ENCODE measurements at regions not wholly inside any gene's neighbourhood (a gene's known extent, or its start where the extent isn't known, plus 50 kb on each side); places are given as distances from the start of the nearest gene placed in this dataset.
"Not testable (repeated sequence)": the region's sequence is repeated elsewhere in the genome, so short reads cannot be mapped to it uniquely, and the experiment has no call there.

DNA sequence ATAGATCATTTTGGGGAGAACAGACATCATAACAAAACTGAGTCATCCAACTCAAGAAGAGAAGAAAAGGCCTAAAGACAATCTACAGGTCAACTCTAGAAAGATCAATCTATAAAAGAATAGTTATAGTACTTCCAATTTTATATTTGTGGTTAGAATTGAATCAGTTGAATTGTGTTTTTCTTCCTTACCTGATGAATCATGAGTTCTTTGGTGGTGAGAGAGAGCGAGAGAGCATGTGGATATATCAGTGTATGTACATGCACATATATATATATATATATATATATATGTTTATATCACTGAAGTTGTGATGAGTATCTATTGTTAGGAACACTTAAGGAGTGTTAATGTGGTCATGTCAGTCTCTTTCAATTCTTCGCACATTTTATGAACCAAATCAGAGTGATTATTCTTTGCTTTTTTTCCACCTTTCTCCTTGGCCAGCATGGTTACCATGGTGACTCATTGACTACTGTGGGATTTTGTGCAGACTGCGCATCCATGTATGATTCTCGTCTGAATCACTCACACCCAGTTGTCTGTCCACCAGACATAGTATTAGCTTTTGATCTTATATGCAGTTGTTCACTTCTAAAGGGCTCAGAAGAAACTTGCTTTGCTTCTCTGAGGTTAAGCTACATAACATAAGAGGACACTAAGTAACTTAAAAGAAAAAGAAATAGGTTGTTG, 90.4 kb upstream of the RAB40AL start:
- DNase-seq (ENCODE audit: low spot score in 2 of 2) = no peak
- TF ChIP-seq, protein P1, sequence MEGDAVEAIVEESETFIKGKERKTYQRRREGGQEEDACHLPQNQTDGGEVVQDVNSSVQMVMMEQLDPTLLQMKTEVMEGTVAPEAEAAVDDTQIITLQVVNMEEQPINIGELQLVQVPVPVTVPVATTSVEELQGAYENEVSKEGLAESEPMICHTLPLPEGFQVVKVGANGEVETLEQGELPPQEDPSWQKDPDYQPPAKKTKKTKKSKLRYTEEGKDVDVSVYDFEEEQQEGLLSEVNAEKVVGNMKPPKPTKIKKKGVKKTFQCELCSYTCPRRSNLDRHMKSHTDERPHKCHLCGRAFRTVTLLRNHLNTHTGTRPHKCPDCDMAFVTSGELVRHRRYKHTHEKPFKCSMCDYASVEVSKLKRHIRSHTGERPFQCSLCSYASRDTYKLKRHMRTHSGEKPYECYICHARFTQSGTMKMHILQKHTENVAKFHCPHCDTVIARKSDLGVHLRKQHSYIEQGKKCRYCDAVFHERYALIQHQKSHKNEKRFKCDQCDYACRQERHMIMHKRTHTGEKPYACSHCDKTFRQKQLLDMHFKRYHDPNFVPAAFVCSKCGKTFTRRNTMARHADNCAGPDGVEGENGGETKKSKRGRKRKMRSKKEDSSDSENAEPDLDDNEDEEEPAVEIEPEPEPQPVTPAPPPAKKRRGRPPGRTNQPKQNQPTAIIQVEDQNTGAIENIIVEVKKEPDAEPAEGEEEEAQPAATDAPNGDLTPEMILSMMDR (IDR thresholded peaks at IDR 0.05) = no peak
- no peak for TF ChIP-seq POLR2A (IDR thresholded peaks at IDR 0.05)
- H3K4me3 ChIP-seq (ENCODE audit: low read depth, poor library complexity, severe bottlenecking) = no peak overlapping the region
- 81 to 96% methylated on average over 4 of the region's 4 CpGs for WGBS, 2 donors
- intact Hi-C loops (cut with DNase I; ENCODE audit: low total_unique reads) = no loop called here

DNA sequence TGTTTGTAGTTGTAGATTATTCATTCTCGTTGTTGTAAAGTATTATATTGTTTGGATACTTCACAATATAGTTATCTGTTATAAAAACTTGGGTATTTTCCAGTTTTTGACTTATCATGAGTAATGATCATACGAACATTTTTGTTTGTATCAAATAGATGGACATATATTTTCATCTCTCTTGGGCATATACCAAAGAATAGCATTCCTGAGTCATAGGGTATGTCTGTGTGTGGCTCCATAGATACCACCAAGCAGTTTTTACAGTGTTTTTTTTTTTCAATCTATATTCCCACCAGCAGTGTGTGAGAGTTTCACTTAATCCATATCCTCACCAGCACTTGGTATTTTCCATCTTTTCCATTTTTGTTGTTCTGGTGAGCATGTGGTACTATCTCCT, 89.7 kb upstream of the RAB40AL start:
- 50 to 73% methylated on average over 2 of the region's 2 CpGs for WGBS, 2 donors
- H3K4me3 ChIP-seq (ENCODE audit: low read depth, poor library complexity, severe bottlenecking) = no peak overlapping the region
- intact Hi-C loops (cut with DNase I; ENCODE audit: low total_unique reads) = no loop called here
- DNase-seq (ENCODE audit: low spot score in 2 of 2) = no peak
- no peak for TF ChIP-seq POLR2A (IDR thresholded peaks at IDR 0.05)
- TF ChIP-seq, protein P1 (IDR thresholded peaks at IDR 0.05) = no peak

DNA sequence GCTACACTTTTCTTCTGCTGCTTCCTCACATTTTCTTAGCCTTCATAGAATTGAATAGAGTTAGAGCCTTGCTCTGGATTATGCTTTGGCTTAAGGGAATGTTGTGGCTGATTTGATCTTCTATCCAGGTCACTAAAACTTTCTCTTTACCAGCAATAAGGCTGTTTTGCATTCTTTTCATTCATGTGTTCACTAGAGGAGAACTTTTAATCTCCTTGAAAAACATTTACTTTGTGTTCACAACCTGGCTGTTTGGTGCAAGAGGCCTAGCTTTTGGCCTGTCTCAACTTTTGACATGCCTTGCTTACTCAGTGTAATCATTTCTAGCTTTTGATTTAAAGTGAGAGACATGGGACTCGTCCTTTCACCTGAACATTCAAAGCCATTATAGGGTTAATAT, 87.7 kb upstream of the RAB40AL start:
- WGBS, 2 donors = 68 to 87% methylated on average over 1 of the region's 1 CpG

DNA sequence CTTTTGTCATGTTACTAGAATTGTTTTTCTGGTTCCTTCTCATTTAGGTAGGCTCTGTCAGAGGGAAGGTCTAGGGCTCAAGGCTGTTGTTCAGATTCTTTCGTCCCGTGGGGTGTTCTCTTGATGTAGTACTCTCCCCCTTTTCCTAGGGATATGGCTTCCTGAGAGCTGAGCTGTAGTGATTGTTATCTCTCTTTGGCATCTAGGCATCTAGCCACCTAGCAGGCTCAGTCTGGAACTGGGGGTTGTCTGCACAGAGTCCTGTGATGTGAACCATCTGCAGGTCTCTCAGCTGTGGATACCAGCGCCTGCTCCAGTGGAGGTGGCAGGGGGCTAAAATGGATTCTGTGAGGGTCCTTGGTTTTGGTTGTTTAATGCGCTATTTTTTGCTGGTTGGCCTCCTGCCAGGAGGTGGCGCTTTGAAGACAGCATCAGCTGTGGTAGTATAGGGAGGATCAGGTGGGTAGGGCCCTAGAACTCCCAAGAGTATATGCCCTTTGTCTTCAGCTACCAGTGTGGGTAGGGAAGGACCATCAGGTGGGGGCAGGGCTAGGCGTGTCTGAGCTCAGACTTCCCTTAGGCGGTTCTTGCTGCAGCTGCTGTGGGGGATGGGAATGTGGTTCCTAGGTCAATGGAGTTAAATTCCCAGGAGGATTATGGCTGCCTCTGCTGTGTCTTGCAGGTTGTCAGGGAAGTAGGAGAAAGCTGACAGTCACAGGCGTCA, 78.1 kb upstream of the RAB40AL start:
- WGBS, 2 donors = 74 to 88% methylated on average over 7 to 8 of the region's 8 CpGs
- intact Hi-C loops (cut with DNase I; ENCODE audit: low total_unique reads); H3K4me3 ChIP-seq (ENCODE audit: low read depth, poor library complexity, severe bottlenecking); DNase-seq (ENCODE audit: low spot score in 2 of 2): not testable (repeated sequence)

More for the DNA sequence above, 87.7 kb upstream of the RAB40AL start:
- no peak overlapping the region for H3K4me3 ChIP-seq (ENCODE audit: low read depth, poor library complexity, severe bottlenecking)
- DNase-seq (ENCODE audit: low spot score in 2 of 2) = no peak
- intact Hi-C loops (cut with DNase I; ENCODE audit: low total_unique reads) = no loop called here
- TF ChIP-seq, protein P1 (IDR thresholded peaks at IDR 0.05) = no peak
- no peak for TF ChIP-seq POLR2A (IDR thresholded peaks at IDR 0.05)

DNA sequence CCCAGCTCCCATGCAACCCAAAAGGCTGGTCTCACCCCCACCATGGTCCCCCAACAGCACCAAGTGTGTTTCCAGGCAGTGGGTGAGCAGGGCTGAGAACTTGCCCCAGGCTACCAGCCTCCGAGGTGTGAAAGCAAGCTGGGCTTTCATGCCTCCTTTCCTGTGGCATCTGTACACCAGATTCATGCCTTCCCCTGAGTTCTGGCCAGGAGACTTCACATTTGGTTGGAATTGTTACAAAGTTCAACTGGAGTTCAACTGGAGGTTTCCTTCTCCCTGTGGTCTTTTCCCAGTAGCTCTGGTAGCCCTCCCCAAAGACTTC, 77.6 kb upstream of the RAB40AL start:
- WGBS, 2 donors = 50 to 60% methylated on average over 1 of the region's 1 CpG
- H3K4me3 ChIP-seq (ENCODE audit: low read depth, poor library complexity, severe bottlenecking) = no peak overlapping the region
- intact Hi-C loops (cut with DNase I; ENCODE audit: low total_unique reads) = no loop called here
- TF ChIP-seq, protein P1 (IDR thresholded peaks at IDR 0.05) = no peak
- no peak for TF ChIP-seq POLR2A (IDR thresholded peaks at IDR 0.05)
- DNase-seq (ENCODE audit: low spot score in 2 of 2) = no peak

DNA sequence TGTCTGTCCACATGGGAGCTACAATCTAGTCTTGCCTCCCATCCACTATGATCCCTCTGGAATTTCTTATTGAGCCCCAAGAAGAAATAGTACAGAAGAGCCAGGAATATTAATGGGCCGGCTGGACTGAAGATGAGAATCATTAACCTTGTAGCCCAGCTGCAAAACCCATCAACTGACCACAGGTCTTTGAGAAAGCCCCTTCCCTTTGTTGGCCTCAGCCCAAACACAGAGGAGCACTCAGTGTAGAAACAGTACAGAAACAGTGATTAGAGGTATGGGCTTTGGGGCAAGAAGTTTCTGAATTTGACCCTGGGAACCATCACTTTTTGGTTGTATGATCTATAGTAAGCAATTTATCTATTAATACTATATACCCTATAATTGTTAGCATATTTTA, 76.8 kb upstream of the RAB40AL start:
- no peak overlapping the region for H3K4me3 ChIP-seq (ENCODE audit: low read depth, poor library complexity, severe bottlenecking)
- no peak for TF ChIP-seq POLR2A (IDR thresholded peaks at IDR 0.05)
- TF ChIP-seq, protein P1 (IDR thresholded peaks at IDR 0.05) = no peak
- no peak for DNase-seq (ENCODE audit: low spot score in 2 of 2)
- intact Hi-C loops (cut with DNase I; ENCODE audit: low total_unique reads) = no loop called here
- 90 to 95% methylated on average over 1 of the region's 1 CpG for WGBS, 2 donors
